Ascending aorta (tissue), 2 donors: ENCODE measurements at regions not wholly inside any gene's neighbourhood (a gene's known extent, or its start where the extent isn't known, plus 50 kb on each side); places are given as distances from the start of the nearest gene placed in this dataset.

ENCODE experiments used
- DNase-seq, 2 donors: peaks; one replicate each; pipeline ENCODE4 v3.0.0-alpha.2; 2019; ENCODE audit warnings: low spot score in 2 of 2
- H3K27ac ChIP-seq, 2 donors: fragments of 200-600 bp; sonication (generic); one replicate each; pipeline ENCODE4 v1.5.1; 2016 to 2017; ENCODE audit warnings: mild to moderate bottlenecking in 1 of 2
- H3K27me3 ChIP-seq: fragments of 200-600 bp; sonication (generic); one replicate; pipeline ENCODE4 v1.5.1; 2017
- H3K36me3 ChIP-seq, 2 donors: fragments of 200-600 bp; sonication (generic); one replicate each; pipeline ENCODE4 v1.5.1; 2016
- H3K4me1 ChIP-seq, 2 donors: fragments of 200-600 bp; sonication (generic); one replicate each; pipeline ENCODE4 v1.5.1; 2016 to 2017; ENCODE audit warnings: mild to moderate bottlenecking in 1 of 2
- H3K4me3 ChIP-seq, 2 donors: fragments of 200-600 bp; sonication (generic); one replicate each; pipeline ENCODE4 v1.5.1; 2016 to 2017; ENCODE audit warnings: mild to moderate bottlenecking in 1 of 2
- H3K9me3 ChIP-seq, 2 donors: fragments of 200-600 bp; sonication (generic); one replicate each; pipeline ENCODE4 v1.5.1; 2016
- intact Hi-C: fragments of 100-400 bp; cut with DNase I; formaldehyde crosslinking; loops from one replicate; pipeline ENCODE4 v1.15.1; 2023
- TF ChIP-seq, protein P1 (sequence below), 3 experiments: fragments of 200-600 bp in 2 of 3; fragments of 450-650 bp in 1 of 3; sonication (generic) in 2 of 3; IDR thresholded peaks; one replicate each; pipeline ENCODE4 v1.5.1; 2016 to 2019; ENCODE audit warnings: antibody characterized with exemption in 3 of 3, mild to moderate bottlenecking in 1 of 3, moderate library complexity in 1 of 3

DNA sequence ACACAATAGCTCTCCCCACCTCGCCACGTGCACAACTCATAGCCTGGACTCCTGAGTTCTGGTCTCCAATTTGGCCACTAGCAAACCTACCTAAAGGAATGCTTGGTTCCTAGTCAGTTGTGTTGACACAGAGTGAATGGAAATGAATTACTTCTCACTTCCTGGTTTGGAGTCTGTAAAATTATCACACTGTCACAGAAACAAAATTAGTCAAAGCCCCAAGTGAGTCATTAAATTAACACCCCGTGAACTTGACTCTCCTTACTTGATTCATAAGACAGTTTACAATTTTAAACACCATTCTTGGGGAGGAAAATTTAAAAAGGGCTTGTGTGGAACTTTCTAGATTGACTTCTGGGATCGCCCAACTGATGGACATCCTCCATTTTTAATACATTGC, 276.2 kb upstream of the CTNNB1 start:
- H3K9me3 ChIP-seq = no peaks in the 10 kb centered on the region
- no peak overlapping the region for H3K27ac ChIP-seq
- H3K4me3 ChIP-seq = no peak overlapping the region
- TF ChIP-seq, protein P1, sequence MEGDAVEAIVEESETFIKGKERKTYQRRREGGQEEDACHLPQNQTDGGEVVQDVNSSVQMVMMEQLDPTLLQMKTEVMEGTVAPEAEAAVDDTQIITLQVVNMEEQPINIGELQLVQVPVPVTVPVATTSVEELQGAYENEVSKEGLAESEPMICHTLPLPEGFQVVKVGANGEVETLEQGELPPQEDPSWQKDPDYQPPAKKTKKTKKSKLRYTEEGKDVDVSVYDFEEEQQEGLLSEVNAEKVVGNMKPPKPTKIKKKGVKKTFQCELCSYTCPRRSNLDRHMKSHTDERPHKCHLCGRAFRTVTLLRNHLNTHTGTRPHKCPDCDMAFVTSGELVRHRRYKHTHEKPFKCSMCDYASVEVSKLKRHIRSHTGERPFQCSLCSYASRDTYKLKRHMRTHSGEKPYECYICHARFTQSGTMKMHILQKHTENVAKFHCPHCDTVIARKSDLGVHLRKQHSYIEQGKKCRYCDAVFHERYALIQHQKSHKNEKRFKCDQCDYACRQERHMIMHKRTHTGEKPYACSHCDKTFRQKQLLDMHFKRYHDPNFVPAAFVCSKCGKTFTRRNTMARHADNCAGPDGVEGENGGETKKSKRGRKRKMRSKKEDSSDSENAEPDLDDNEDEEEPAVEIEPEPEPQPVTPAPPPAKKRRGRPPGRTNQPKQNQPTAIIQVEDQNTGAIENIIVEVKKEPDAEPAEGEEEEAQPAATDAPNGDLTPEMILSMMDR (IDR thresholded peaks at IDR 0.05) = no peak
- H3K4me1 ChIP-seq = no peaks in the 10 kb centered on the region
- intact Hi-C loops = no loop called here
- no peaks in the 10 kb centered on the region for H3K36me3 ChIP-seq
- DNase-seq = no peak
- no peaks in the 10 kb centered on the region for H3K27me3 ChIP-seq

DNA sequence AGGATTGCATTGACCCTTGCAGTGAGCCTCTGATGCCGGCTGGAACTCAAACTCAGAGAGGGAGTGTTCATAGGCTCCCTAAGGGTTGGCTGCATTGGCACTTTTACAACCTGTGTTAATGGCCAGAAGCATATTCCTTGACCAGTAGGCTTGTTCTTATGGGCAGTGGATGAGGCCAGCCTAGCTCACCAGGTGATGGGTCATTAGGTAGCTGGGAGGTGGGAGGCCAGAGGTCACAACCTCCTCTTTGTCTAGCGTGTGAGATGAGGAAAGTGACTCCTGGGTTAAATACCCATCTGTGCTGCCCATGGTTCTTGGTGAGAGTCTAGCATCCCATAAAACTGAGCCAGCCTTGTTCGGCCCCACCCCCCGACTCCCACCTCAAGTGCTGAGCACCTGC, 275.7 kb upstream of the CTNNB1 start:
- TF ChIP-seq, protein P1 (IDR thresholded peaks at IDR 0.05) = no peak
- no peak for DNase-seq
- Histone ChIP-seq H3K27ac (no peak overlapping the region), H3K4me3 (no peak overlapping the region), H3K27me3 (no peaks in the 10 kb centered on the region), H3K36me3 (no peaks in the 10 kb centered on the region), H3K9me3 (no peaks in the 10 kb centered on the region), H3K4me1 (no peaks in the 10 kb centered on the region)
- intact Hi-C loops = no loop called here

DNA sequence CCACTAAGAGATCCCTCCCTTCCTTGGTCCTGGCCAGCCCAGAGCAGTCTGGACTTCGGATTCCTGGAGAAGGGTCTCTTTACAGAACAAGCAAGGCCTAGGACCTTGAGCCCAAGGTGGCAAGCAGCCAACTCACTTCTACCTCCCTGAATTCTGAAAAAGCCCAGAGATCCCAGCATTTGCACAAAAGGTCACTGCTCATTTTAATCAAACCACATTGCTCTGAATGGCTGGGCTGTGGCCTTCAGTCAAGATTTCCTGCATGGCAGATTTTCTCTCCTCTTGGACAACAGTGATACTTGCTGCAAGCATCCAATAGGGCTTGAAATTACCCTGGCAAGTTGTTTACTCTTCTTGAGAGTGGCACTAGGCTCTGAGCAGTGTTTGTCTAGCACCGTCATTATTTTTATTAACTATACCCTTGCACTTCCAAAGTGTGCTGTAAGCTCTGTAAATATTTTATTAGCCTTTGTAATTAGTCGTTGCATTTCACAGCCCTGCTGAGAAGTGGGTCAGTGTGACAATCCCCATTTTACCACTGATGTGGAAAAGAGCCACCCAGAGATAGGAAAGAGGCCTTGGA, 274.7 kb upstream of the CTNNB1 start:
- H3K4me1 ChIP-seq = no peaks in the 10 kb centered on the region
- TF ChIP-seq, protein P1 (IDR thresholded peaks at IDR 0.05) = no peak
- H3K27ac ChIP-seq = no peak overlapping the region
- no peaks in the 10 kb centered on the region for H3K9me3 ChIP-seq
- DNase-seq = no peak
- H3K4me3 ChIP-seq = no peak overlapping the region
- no peaks in the 10 kb centered on the region for H3K27me3 ChIP-seq
- intact Hi-C loops = no loop called here
- no peaks in the 10 kb centered on the region for H3K36me3 ChIP-seq

DNA sequence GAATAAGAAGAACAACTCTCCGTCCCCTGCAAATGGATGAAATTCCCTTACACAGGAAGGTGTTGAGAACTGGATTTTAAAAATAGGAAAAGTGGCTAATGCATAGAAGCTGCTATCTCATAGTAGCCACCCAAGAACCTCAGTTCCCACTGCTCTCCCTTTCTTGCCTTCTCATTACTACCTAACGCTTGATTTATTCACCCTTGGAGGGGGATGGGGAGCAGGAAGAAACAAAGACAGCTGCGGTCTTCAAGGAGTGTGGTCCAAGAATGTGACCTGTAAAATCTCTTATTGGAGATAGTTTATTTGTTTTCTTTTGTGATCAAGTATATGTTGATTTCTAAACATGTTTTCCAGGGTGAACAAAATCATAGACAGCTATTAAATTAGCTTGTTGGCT, 274.1 kb upstream of the CTNNB1 start:
- TF ChIP-seq, protein P1 (IDR thresholded peaks at IDR 0.05) = no peak
- Histone ChIP-seq H3K4me1 (no peaks in the 10 kb centered on the region), H3K36me3 (no peaks in the 10 kb centered on the region), H3K27me3 (no peaks in the 10 kb centered on the region), H3K27ac (no peak overlapping the region), H3K9me3 (no peaks in the 10 kb centered on the region), H3K4me3 (no peak overlapping the region)
- intact Hi-C loops = no loop called here
- no peak for DNase-seq

DNA sequence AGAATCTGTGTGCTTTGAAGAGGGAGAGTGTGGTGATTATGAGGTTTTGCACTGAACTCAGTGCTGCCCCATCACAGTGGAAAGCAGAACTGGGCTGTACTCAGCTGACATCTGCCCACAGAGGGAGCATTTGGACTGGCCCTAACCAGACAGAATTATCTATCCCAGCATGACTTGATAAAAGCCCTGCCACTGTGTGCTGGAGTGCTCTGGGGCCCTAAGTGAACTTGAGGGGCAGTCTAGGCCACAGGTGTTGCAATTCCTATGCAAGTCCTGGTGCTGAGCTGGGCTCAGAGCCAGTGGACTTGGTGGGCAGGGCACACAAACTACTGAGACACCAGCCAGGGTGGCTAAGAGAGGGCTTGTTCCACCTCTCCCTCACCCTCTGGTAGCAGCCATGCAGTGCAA, 269.2 kb upstream of the CTNNB1 start:
- Histone ChIP-seq H3K4me3 (no peak overlapping the region), H3K9me3 (peaks cover 0 to 7% of the 10 kb centered on the region in 2 donors), H3K27ac (no peak overlapping the region), H3K4me1 (no peaks in the 10 kb centered on the region), H3K27me3 (no peaks in the 10 kb centered on the region), H3K36me3 (no peaks in the 10 kb centered on the region)
- no peak for DNase-seq
- intact Hi-C loops = no loop called here
- TF ChIP-seq, protein P1 (IDR thresholded peaks at IDR 0.05) = no peak

DNA sequence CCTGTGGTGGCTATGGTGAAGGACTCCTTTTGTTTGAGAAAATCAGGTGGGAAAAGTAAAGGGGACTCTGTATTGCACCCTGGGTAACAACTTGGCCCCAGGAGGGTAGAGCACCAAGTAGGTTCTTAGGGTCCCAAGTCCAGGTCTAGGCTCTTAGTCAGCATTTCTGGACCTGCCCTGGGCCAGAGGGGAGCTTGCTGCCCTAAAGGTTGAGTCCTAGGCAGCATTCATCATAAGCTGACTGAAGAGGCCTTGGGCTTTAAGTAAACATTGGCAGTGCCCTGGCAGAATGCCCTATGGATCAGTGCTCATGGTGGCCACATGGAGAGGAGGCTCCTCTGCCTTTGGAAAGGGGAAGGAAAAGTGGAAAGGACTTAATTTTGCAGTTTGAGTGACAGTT, 268.5 kb upstream of the CTNNB1 start:
- Histone ChIP-seq H3K27me3 (no peaks in the 10 kb centered on the region), H3K27ac (no peak overlapping the region), H3K9me3 (peaks cover 0 to 7% of the 10 kb centered on the region in 2 donors), H3K4me1 (no peaks in the 10 kb centered on the region), H3K4me3 (no peak overlapping the region), H3K36me3 (no peaks in the 10 kb centered on the region)
- DNase-seq = no peak
- TF ChIP-seq, protein P1 (IDR thresholded peaks at IDR 0.05) = no peak
- intact Hi-C loops = no loop called here
